B cell (primary cell): ENCODE measurements at regions not wholly inside any gene's neighbourhood (a gene's known extent, or its start where the extent isn't known, plus 50 kb on each side); places are given as distances from the start of the nearest gene placed in this dataset.

ENCODE experiments used
- ATAC-seq: fragments of 200-7000 bp; cut with Tn5 transposase; one replicate; pipeline ENCODE4 v1.10.0; 2021; ENCODE audit warnings: low read depth, mild to moderate bottlenecking, moderate number of reproducible peaks, moderate library complexity
- CTCF ChIA-PET: fragments of 350-600 bp; sonication (Branson Sonifier 250); formaldehyde crosslinking; loops from one replicate; lab custom pipeline; 2021; ENCODE audit warnings: antibody characterized with exemption, inconsistent platforms; lab: Charles Lee
- POLR2A ChIA-PET: fragments of 350-600 bp; sonication (Branson Sonifier 250); formaldehyde crosslinking; loops from one replicate; lab custom pipeline; 2021; ENCODE audit warnings: antibody characterized with exemption; lab: Charles Lee
- DNase-seq: peaks from one replicate; pipeline ENCODE4 v3.0.0; 2013
- H2AFZ ChIP-seq: 2 replicates; pipeline ENCODE4 v1.6.1; 2012; ENCODE audit warnings: mild to moderate bottlenecking, low read depth, low read length; ENCODE audit not compliant: insufficient read depth, poor library complexity, severe bottlenecking
- H3K27ac ChIP-seq, 2 donors: 1 replicate in 1 of 2; 2 replicates in 1 of 2; pipeline ENCODE4 v1.5.1; 2012 to 2013; ENCODE audit warnings: low read length in 2 of 2, mild to moderate bottlenecking in 2 of 2, moderate library complexity in 1 of 2
- H3K27me3 ChIP-seq, 4 experiments: fragments of 200-600 bp in 1 of 4; sonication (generic) in 1 of 4; replicated peaks in 1 of 4; 1 replicate in 2 of 4; 2 replicates in 2 of 4; pipeline versions ENCODE4 v1.6.1 to v1.7.0; 2013 to 2016; ENCODE audit warnings: low read length in 3 of 4, mild to moderate bottlenecking in 2 of 4, mixed read lengths in 1 of 4, moderate library complexity in 1 of 4; ENCODE audit not compliant: insufficient read depth in 4 of 4, control insufficient read depth in 3 of 4; ENCODE audit errors: control extremely low read depth in 1 of 4
- H3K36me3 ChIP-seq, 2 experiments: replicated peaks in 1 of 2; 1 replicate in 1 of 2; 2 replicates in 1 of 2; pipeline versions ENCODE4 v1.6.1 to v1.7.1; 2013; ENCODE audit warnings: low read length in 1 of 2; ENCODE audit not compliant: insufficient read depth in 2 of 2, control insufficient read depth in 1 of 2; ENCODE audit errors: control extremely low read depth in 1 of 2, extremely low read depth in 1 of 2
- H3K4me1 ChIP-seq, 2 donors: fragments of 200-600 bp in 1 of 2; sonication (generic) in 1 of 2; 1 replicate in 1 of 2; 2 replicates in 1 of 2; pipeline versions ENCODE4 v1.5.1 to v1.6.1; 2013 to 2017; ENCODE audit warnings: low read length in 2 of 2; ENCODE audit not compliant: control insufficient read depth in 2 of 2, insufficient read depth in 2 of 2
- H3K4me2 ChIP-seq: replicated peaks from 2 replicates; pipeline ENCODE3; 2012; ENCODE audit warnings: mild to moderate bottlenecking, low read depth, low read length; ENCODE audit not compliant: poor library complexity, severe bottlenecking
- H3K4me3 ChIP-seq, 5 experiments: fragments of 200-600 bp in 1 of 5; sonication (generic) in 1 of 5; 1 replicate in 3 of 5; 2 replicates in 2 of 5; pipeline versions ENCODE4 v1.5.1 to v1.7.0; 2011 to 2016; ENCODE audit warnings: low read length in 4 of 5, mild to moderate bottlenecking in 4 of 5, low read depth in 2 of 5, control low read depth in 1 of 5, moderate library complexity in 1 of 5; ENCODE audit not compliant: insufficient read depth in 1 of 5; ENCODE audit errors: control extremely low read depth in 1 of 5, extremely low read depth in 1 of 5
- H3K79me2 ChIP-seq: fragments of 200-600 bp; sonication (generic); one replicate; pipeline ENCODE4 v1.6.0; 2016; ENCODE audit warnings: low read length; ENCODE audit not compliant: control insufficient read depth, insufficient read depth
- H3K9ac ChIP-seq: fragments of 200-600 bp; sonication (generic); 2 replicates; pipeline ENCODE4 v1.6.1; 2017; ENCODE audit warnings: mild to moderate bottlenecking, low read length, moderate library complexity
- H3K9me3 ChIP-seq, 3 donors: one replicate each; pipeline versions ENCODE4 v1.6.1 to v1.7.1; 2013; ENCODE audit warnings: low read length in 2 of 3; ENCODE audit not compliant: control insufficient read depth in 2 of 3, insufficient read depth in 1 of 3; ENCODE audit errors: control extremely low read depth in 1 of 3
- H4K20me1 ChIP-seq: 2 replicates; pipeline ENCODE4 v1.6.0; 2012; ENCODE audit warnings: mild to moderate bottlenecking, low read length; ENCODE audit not compliant: insufficient read depth, control insufficient read depth, poor library complexity, severe bottlenecking
- H3K27ac Mint-ChIP-seq: one replicate; pipeline ENCODE4 v1.8.0; 2021; ENCODE audit warnings: mixed read lengths
- H3K27me3 Mint-ChIP-seq: one replicate; pipeline ENCODE4 v1.8.0; 2021; ENCODE audit warnings: mixed read lengths
- H3K4me1 Mint-ChIP-seq: one replicate; pipeline ENCODE4 v1.8.0; 2021; ENCODE audit warnings: mixed read lengths
- H3K4me3 Mint-ChIP-seq: one replicate; pipeline ENCODE4 v1.8.0; 2021; ENCODE audit warnings: mixed read lengths
- H3K9me3 Mint-ChIP-seq: one replicate; pipeline ENCODE4 v1.8.0; 2022; ENCODE audit warnings: mixed read lengths; ENCODE audit not compliant: insufficient read depth
- EZH2 ChIP-seq: IDR thresholded peaks from 2 replicates; pipeline ENCODE4 v1.6.1; 2012; ENCODE audit warnings: borderline replicate concordance, low read depth, mild to moderate bottlenecking, moderate library complexity, low read length; ENCODE audit not compliant: insufficient read depth, poor library complexity, severe bottlenecking
- WGBS: methylation state at CpG from one replicate; pipeline ENCODE4 v1.1.5; 2013; ENCODE audit warnings: missing lambda C conversion rate; ENCODE audit not compliant: insufficient coverage; 5-methylcytosine and 5-hydroxymethylcytosine counted together
- intact Hi-C: fragments of 100-400 bp; cut with micrococcal nuclease; formaldehyde crosslinking; loops from one replicate; pipeline ENCODE4 v1.10.0; 2022
- TF ChIP-seq, protein P1 (sequence below): fragments of 200-600 bp; IDR thresholded peaks from one replicate; pipeline ENCODE4 v1.8.0; 2022; ENCODE audit warnings: antibody characterized with exemption, mild to moderate bottlenecking

DNA sequence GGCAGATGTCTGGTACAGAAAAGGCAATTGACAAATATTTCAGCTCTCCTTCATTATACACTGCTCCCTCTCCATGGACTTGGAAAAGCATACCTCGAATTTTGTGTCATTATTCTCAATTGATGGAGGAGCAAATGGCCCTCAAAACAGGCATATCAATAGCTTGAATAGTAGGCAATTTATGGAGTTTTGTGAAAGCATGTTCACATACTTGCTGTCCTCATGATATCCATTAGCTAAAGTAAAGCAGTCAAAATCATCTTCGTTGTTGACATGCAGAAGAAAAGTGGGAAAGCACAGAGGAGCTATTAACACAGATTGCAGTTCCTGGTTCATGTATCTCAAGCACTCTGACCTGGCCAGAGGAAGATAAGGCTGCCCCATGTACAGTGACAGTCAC, 472.8 kb downstream of the CCSER2 start:
- intact Hi-C loops: no loop called here
- TF ChIP-seq, protein P1, sequence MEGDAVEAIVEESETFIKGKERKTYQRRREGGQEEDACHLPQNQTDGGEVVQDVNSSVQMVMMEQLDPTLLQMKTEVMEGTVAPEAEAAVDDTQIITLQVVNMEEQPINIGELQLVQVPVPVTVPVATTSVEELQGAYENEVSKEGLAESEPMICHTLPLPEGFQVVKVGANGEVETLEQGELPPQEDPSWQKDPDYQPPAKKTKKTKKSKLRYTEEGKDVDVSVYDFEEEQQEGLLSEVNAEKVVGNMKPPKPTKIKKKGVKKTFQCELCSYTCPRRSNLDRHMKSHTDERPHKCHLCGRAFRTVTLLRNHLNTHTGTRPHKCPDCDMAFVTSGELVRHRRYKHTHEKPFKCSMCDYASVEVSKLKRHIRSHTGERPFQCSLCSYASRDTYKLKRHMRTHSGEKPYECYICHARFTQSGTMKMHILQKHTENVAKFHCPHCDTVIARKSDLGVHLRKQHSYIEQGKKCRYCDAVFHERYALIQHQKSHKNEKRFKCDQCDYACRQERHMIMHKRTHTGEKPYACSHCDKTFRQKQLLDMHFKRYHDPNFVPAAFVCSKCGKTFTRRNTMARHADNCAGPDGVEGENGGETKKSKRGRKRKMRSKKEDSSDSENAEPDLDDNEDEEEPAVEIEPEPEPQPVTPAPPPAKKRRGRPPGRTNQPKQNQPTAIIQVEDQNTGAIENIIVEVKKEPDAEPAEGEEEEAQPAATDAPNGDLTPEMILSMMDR: no peak
- no peak for TF ChIP-seq EZH2
- Histone ChIP-seq H2AFZ (no peak overlapping the region), H3K4me2 (no peak overlapping the region), H3K4me3 (no peak overlapping the region), H3K27ac (no peak overlapping the region), H3K27me3 (no peaks in the 10 kb centered on the region), H3K4me1 (no peaks in the 10 kb centered on the region), H3K36me3 (no peaks in the 10 kb centered on the region), H4K20me1 (no peaks in the 10 kb centered on the region), H3K79me2 (no peaks in the 10 kb centered on the region), H3K9ac (no peak overlapping the region), H3K9me3 (no peaks in the 10 kb centered on the region)
- Mint-ChIP-seq H3K27me3 (peaks cover 28% of the 10 kb centered on the region), H3K9me3 (no peaks in the 10 kb centered on the region), H3K27ac (no peak overlapping the region), H3K4me1 (no peaks in the 10 kb centered on the region), H3K4me3 (no peak overlapping the region)
- 70% methylated on average over 1 of the region's 2 CpGs for WGBS
- CTCF ChIA-PET: no interaction called here
- POLR2A ChIA-PET: no interaction called here
- DNase-seq (no peak), ATAC-seq (no peak)

DNA sequence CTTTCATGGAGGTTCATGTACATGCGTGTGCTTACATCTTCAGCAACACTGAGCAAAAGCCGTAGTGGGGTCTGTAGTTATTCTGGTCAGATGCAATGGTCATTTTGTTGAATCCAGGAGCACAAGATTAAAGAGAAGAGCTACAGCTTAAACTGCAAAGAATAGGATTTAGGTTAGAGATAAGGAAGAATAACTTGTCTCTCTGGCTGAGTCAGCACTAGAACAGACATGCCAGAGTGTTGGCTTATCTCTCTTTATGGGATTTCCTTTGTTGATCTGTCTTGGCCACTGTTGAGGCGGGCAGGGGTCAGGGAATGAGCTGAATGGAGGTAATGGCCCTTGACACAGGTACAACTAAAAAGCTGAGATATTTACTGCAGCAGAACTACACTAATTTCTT, 473.5 kb downstream of the CCSER2 start:
- no peaks in the 10 kb centered on the region for H3K4me1 Mint-ChIP-seq
- TF ChIP-seq, protein P1: no peak
- no peak for TF ChIP-seq EZH2
- ATAC-seq (no peak), DNase-seq (no peak)
- no peak overlapping the region for H3K4me3 ChIP-seq
- no peaks in the 10 kb centered on the region for H3K79me2 ChIP-seq
- no peaks in the 10 kb centered on the region for H3K9me3 ChIP-seq
- H3K4me1 ChIP-seq: no peaks in the 10 kb centered on the region
- ChIA-PET CTCF (no interaction called here), POLR2A (no interaction called here)
- no peak overlapping the region for H3K9ac ChIP-seq
- H3K27me3 Mint-ChIP-seq: peaks cover 28% of the 10 kb centered on the region
- no peak overlapping the region for H3K27ac ChIP-seq
- no peak overlapping the region for H2AFZ ChIP-seq
- intact Hi-C loops: no loop called here
- H3K9me3 Mint-ChIP-seq: no peaks in the 10 kb centered on the region
- no peak overlapping the region for H3K27ac Mint-ChIP-seq
- H3K4me2 ChIP-seq: no peak overlapping the region
- H3K27me3 ChIP-seq: no peaks in the 10 kb centered on the region
- no peaks in the 10 kb centered on the region for H4K20me1 ChIP-seq
- 80% methylated on average over 2 of the region's 3 CpGs for WGBS
- H3K36me3 ChIP-seq: no peaks in the 10 kb centered on the region
- H3K4me3 Mint-ChIP-seq: no peak overlapping the region
